ENCODE measurements at regions not wholly inside any gene's neighbourhood (a gene's known extent, or its start where the extent isn't known, plus 50 kb on each side); places are given as distances from the start of the nearest gene placed in this dataset.
"Not testable (repeated sequence)": the region's sequence is repeated elsewhere in the genome, so short reads cannot be mapped to it uniquely, and the experiment has no call there.

GRCh38 chr1:25171013-25171412, 61.3 kb downstream of the SYF2 start:
- not testable (repeated sequence) for DNase-seq (ENCODE audit: low read depth)

GRCh38 chr1:25170439-25170838, 61.9 kb downstream of the SYF2 start:
- DNase-seq (ENCODE audit: low read depth) = no peak

- no peak for DNase-seq (ENCODE audit: low read depth)
Measured at GRCh38 chr1:25169610-25170009, 62.7 kb downstream of the SYF2 start.

GRCh38 chr1:25169168-25169567, 63.1 kb downstream of the SYF2 start:
- DNase-seq (ENCODE audit: low read depth) = no peak

GRCh38 chr1:25168193-25169071, 63.9 kb downstream of the SYF2 start:
- no peak for DNase-seq (ENCODE audit: low read depth)

GRCh38 chr1:25167269-25168192, 64.8 kb downstream of the SYF2 start:
- DNase-seq (ENCODE audit: low read depth) = no peak

- DNase-seq (ENCODE audit: low read depth) = no peak
Measured at GRCh38 chr1:25166847-25167246, 65.5 kb downstream of the SYF2 start.

- no peak for DNase-seq (ENCODE audit: low read depth)
Measured at GRCh38 chr1:25163986-25164385, 68.3 kb downstream of the SYF2 start.

GRCh38 chr1:25161981-25162380, 70.3 kb downstream of the SYF2 start:
- DNase-seq (ENCODE audit: low read depth) = no peak

- DNase-seq (ENCODE audit: low read depth) = no peak
Measured at GRCh38 chr1:25157846-25158245, 74.5 kb downstream of the SYF2 start.

- no peak for DNase-seq (ENCODE audit: low read depth)
Measured at GRCh38 chr1:25150985-25151495, 81.3 kb downstream of the SYF2 start.

GRCh38 chr1:25148673-25149300, 83.5 kb downstream of the SYF2 start:
- no peak for DNase-seq (ENCODE audit: low read depth)

- no peak for DNase-seq (ENCODE audit: low read depth)
Measured at GRCh38 chr1:25146451-25146855, 85.8 kb downstream of the SYF2 start.

GRCh38 chr1:25145775-25146393, 86.4 kb downstream of the SYF2 start:
- DNase-seq (ENCODE audit: low read depth) = no peak

- no peak for DNase-seq (ENCODE audit: low read depth)
Measured at GRCh38 chr1:25140073-25140797, 92.1 kb downstream of the SYF2 start.

GRCh38 chr1:25137521-25138395, 94.5 kb downstream of the SYF2 start:
- DNase-seq (ENCODE audit: low read depth) = no peak

GRCh38 chr1:25137106-25137505, 95.2 kb downstream of the SYF2 start:
- no peak for DNase-seq (ENCODE audit: low read depth)

GRCh38 chr1:25135909-25136308, 96.4 kb downstream of the SYF2 start:
- DNase-seq (ENCODE audit: low read depth) = no peak

- no peak for DNase-seq (ENCODE audit: low read depth)
Measured at GRCh38 chr1:25134801-25135461, 97.4 kb downstream of the SYF2 start.

GRCh38 chr1:25134307-25134706, 98.0 kb downstream of the SYF2 start:
- DNase-seq (ENCODE audit: low read depth) = no peak

All from HS-5 (cell line).